ENCODE measurements at regions not wholly inside any gene's neighbourhood (a gene's known extent, or its start where the extent isn't known, plus 50 kb on each side); places are given as distances from the start of the nearest gene placed in this dataset.

DNA sequence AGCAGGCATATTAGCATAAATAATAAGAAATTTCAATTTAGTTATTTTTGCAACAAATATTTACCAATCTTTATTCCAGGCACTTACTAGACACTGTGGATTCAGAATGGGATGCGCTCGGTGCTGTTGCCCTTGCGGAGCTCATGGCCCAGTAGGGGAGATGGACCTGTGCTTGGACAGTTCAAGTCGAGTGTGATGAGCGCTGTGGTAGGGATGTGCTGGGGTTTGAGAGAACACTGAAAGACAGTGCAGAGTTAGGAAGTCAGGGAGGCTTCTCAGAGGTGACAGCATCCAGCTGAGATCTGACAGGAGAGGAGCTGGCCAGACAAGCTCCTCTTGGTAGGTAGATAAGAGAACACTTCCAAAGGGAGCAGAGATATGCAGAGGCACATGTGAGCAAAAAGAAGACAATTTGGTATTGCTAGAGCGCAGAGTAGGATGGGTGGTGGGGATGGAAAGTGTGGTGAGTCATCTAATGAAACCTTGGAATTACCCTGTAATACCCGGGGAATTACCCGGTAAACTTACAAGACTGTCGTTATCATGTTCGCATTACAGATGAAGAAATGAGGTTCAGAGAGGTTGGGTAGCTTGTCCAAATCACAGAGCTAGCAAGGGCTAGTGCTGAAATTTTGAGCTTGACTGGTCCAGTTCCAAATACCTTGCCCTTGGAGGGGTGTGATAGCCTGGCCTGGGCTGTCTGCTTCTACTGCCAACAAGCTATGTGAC is 298.1 kb upstream of the N4BP1 start:
- CTCF ChIA-PET, result interaction anchor here (0.6 to 1.8 kb wide), 7 partner anchors 10 to 37 kb away, joined by 3 to 5 read pairs (median 4); no protein-coding TSS in a partner anchor
- peak; percentile 29 for DNase-seq (ENCODE audit: extremely low spot score)
- TF ChIP-seq, protein P1, sequence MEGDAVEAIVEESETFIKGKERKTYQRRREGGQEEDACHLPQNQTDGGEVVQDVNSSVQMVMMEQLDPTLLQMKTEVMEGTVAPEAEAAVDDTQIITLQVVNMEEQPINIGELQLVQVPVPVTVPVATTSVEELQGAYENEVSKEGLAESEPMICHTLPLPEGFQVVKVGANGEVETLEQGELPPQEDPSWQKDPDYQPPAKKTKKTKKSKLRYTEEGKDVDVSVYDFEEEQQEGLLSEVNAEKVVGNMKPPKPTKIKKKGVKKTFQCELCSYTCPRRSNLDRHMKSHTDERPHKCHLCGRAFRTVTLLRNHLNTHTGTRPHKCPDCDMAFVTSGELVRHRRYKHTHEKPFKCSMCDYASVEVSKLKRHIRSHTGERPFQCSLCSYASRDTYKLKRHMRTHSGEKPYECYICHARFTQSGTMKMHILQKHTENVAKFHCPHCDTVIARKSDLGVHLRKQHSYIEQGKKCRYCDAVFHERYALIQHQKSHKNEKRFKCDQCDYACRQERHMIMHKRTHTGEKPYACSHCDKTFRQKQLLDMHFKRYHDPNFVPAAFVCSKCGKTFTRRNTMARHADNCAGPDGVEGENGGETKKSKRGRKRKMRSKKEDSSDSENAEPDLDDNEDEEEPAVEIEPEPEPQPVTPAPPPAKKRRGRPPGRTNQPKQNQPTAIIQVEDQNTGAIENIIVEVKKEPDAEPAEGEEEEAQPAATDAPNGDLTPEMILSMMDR (IDR thresholded peaks at IDR 0.05; ENCODE audit: control extremely low read depth, extremely low read depth, low read depth, missing control alignments), result no peak
- POLR2A ChIA-PET, result no interaction called here

DNA sequence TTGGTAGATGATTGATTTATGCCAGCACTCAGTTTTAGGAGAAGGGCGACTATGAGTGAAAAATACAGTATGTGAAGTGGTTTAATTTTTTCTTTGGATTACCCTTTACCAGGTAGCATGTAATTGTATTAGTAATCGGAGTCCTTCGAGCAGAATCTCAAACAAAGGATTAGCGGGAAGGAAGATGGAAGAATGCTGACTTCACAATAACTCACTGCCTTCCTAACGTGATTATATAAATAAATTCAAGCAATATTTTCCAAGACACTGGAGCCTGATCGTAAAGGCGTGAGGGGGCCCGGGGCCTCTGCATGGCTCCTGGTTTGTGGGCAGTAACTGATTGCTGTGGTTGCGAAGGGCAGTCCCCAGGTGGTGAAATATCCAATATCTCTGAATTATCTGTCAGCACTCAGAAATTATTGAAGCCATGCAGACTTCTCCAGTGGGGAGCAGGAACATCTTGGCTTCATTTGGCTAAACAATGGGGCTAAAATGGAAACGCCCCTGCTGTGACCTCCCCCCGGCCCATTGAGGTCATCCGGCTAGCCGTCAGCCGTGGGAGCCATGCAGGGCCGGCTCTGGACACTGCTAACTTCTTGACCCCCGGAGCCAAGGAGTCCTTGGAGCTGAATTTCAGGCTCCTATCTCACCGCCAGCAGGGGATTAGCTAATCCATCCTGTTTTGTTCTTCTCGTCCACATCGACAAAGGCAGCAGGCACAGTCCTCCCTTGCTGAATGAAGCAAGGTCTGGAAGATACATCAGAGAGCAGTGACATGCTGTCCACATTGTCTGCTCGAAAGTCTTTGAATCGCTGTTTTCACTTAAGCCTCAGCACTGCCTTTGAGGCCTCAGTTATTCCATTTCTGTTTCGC is 295.9 kb upstream of the N4BP1 start:
- POLR2A ChIA-PET, result no interaction called here

DNA sequence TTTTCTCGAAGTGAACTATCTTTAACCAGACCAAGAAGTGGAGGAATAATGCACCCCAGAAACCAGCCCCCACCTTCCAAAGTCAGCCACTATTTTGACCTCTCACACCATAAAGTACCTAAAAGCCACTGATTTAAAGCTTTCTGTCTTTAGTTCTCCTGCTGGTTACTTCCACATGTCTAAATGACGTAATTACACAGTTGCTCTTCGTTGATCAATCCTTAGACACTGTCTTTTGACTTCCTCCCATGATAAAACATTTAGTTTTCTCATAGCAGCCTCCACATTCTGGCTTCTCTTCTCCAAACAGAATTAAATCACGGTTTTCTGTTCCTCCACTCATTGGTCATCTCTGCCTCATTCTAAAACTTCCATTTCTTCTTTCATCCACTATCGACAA is 294.4 kb upstream of the N4BP1 start:
- DNase-seq (ENCODE audit: extremely low spot score), result no peak
- POLR2A ChIA-PET, result no interaction called here
- TF ChIP-seq, protein P1 (IDR thresholded peaks at IDR 0.05; ENCODE audit: control extremely low read depth, extremely low read depth, low read depth, missing control alignments), result no peak
- CTCF ChIA-PET, result interaction anchor here (1.6 kb wide), 1 partner anchor 37 kb away, joined by 5 read pairs; no protein-coding TSS in a partner anchor

More for the DNA sequence above, 295.9 kb upstream of the N4BP1 start:
- TF ChIP-seq, protein P1 (IDR thresholded peaks at IDR 0.05; ENCODE audit: control extremely low read depth, extremely low read depth, low read depth, missing control alignments), result no peak
- CTCF ChIA-PET, result interaction anchor here (1.8 kb wide), 1 partner anchor 34 kb away, joined by 4 read pairs; no protein-coding TSS in a partner anchor
- no peak for DNase-seq (ENCODE audit: extremely low spot score)

DNA sequence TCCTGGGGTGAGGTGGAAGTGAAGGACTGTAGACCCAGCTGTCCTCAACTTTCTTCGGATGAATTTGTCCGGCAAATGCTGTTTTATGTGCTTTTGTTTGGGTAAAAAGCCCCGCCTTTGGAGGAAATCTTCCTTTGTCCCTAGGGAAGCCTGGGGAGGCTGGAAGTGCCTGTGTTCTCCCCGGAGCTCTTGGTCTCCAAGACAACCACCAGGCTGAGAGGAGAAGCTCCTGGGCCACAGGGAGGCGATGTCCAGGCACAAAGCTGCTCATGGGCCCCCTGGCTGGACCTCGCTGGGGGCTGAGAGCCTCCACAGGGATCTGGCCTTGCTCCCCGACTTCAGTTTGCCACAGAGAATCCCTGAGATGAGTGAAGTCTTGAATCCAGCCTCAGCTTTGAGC is 293.1 kb upstream of the N4BP1 start:
- DNase-seq (ENCODE audit: extremely low spot score), result no peak
- POLR2A ChIA-PET, result no interaction called here
- CTCF ChIA-PET, result interaction anchor here (1.2 to 1.6 kb wide), 4 partner anchors 10 to 38 kb away, joined by 3 to 5 read pairs (median 3); no protein-coding TSS in a partner anchor
- TF ChIP-seq, protein P1 (IDR thresholded peaks at IDR 0.05; ENCODE audit: control extremely low read depth, extremely low read depth, low read depth, missing control alignments), result no peak

DNA sequence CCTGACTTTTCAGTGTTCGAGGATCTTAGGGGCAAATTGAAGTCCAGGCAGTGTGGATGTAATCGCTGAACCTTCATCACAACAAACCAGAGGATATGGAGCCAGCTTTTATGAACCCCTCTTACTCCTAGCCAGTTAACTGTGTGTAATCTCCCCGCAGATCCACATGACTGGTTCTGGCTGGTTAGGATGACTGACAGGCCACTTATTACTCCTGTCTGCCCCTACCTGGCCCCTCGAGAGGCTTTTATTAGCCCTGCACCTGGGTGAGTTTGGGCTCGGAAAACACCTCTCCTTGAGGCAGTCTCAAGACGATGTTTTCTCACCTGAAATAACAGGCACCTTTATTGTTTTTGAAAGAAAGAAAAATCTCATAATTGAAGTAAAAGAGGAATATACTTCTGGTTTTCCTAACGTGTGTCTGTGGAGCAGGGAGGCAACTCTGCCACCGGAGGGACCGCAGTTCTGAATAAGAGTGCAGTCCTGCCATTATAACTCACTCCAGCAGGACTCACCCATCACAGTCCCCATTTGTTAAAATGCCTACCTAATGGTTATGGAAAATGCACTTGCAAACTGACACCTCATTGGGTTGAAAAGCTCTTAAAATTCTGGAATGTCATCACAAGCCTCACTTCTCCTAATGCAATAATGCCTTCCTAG is 291.9 kb upstream of the N4BP1 start:
- TF ChIP-seq, protein P1 (IDR thresholded peaks at IDR 0.05; ENCODE audit: control extremely low read depth, extremely low read depth, low read depth, missing control alignments), result no peak
- ChIA-PET CTCF (interaction anchor here (1.0 to 1.5 kb wide), 3 partner anchors 11 to 16 kb away, joined by 3 read pairs; no protein-coding TSS in a partner anchor), POLR2A (no interaction called here)
- DNase-seq (ENCODE audit: extremely low spot score), result no peak

DNA sequence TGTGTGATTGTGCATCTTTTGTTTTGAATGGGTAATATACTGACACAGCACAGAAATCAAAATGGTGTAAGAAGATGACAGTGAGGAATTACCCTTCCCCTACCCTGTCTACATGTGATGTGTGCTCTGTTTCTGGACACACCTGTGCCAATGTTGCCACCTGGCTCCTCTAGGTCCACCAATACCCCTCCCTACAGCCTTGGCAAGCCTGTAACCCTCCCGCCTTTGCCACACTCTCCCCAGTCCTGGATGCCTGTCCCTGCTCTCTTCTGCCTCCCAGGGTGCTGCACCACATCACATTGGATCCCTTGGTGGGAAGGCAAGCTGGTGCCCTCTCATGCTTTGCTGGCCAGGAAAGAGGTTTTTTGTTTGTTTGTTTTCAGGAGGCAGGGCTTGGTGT is 289.5 kb upstream of the N4BP1 start:
- CTCF ChIA-PET, result no interaction called here
- DNase-seq (ENCODE audit: extremely low spot score), result no peak
- POLR2A ChIA-PET, result no interaction called here
- TF ChIP-seq, protein P1 (IDR thresholded peaks at IDR 0.05; ENCODE audit: control extremely low read depth, extremely low read depth, low read depth, missing control alignments), result no peak
